GM12864 (cell line): ENCODE measurements at regions not wholly inside any gene's neighbourhood (a gene's known extent, or its start where the extent isn't known, plus 50 kb on each side); places are given as distances from the start of the nearest gene placed in this dataset.
"Not testable (repeated sequence)": the region's sequence is repeated elsewhere in the genome, so short reads cannot be mapped to it uniquely, and the experiment has no call there.

Experiments used
- DNase-seq: peaks from one replicate; pipeline ENCODE4 v3.0.0-alpha.2; 2011; ENCODE audit warnings: low read depth
- H3K4me3 ChIP-seq: 2 replicates; pipeline ENCODE4 v1.5.1; 2011; ENCODE audit warnings: mild to moderate bottlenecking, low read depth, low read length, control low read depth
- CTCF ChIP-seq: IDR thresholded peaks from 2 replicates; pipeline ENCODE4 v1.5.1; 2011; ENCODE audit warnings: low read depth, mild to moderate bottlenecking, moderate library complexity, low read length, control low read depth, inconsistent platforms; ENCODE audit errors: missing control alignments

GRCh38 chr3:26202169-26202568 lies 412.3 kb downstream of the OXSM start:
- no peak for DNase-seq
- no peak overlapping the region for H3K4me3 ChIP-seq
- TF ChIP-seq CTCF, result no peak

GRCh38 chr3:26205475-26205874 lies 415.6 kb downstream of the OXSM start:
- no peak for DNase-seq
- no peak for TF ChIP-seq CTCF
- no peak overlapping the region for H3K4me3 ChIP-seq

- no peak for DNase-seq
- TF ChIP-seq CTCF, result no peak
- no peak overlapping the region for H3K4me3 ChIP-seq
These were observed 414.4 kb upstream of the LRRC3B start for GRCh38 chr3:26208201-26208600.

GRCh38 chr3:26229801-26230200 lies 392.8 kb upstream of the LRRC3B start:
- H3K4me3 ChIP-seq, result no peak overlapping the region
- no peak for TF ChIP-seq CTCF
- no peak for DNase-seq

- DNase-seq, result no peak
- H3K4me3 ChIP-seq, result no peak overlapping the region
- no peak for TF ChIP-seq CTCF
These were observed 389.2 kb upstream of the LRRC3B start for GRCh38 chr3:26233374-26233773.

- no peak overlapping the region for H3K4me3 ChIP-seq
- TF ChIP-seq CTCF, result no peak
- no peak for DNase-seq
These were observed 386.0 kb upstream of the LRRC3B start for GRCh38 chr3:26236531-26236930.

GRCh38 chr3:26237036-26237682 lies 385.4 kb upstream of the LRRC3B start:
- DNase-seq, result no peak
- no peak for TF ChIP-seq CTCF
- H3K4me3 ChIP-seq, result no peak overlapping the region

GRCh38 chr3:26244586-26244985 lies 378.0 kb upstream of the LRRC3B start:
- not testable (repeated sequence) for H3K4me3 ChIP-seq, DNase-seq
